8988T (cell line): ENCODE measurements at regions not wholly inside any gene's neighbourhood (a gene's known extent, or its start where the extent isn't known, plus 50 kb on each side); places are given as distances from the start of the nearest gene placed in this dataset.

ENCODE experiments used
- DNase-seq: peaks from one replicate; pipeline ENCODE4 v3.0.0; 2011

GRCh38 chr12:31866523-31866922, 92.7 kb upstream of the RESF1 start:
- no peak for DNase-seq

- no peak for DNase-seq
These were observed 94.2 kb upstream of the RESF1 start for GRCh38 chr12:31865023-31865422.

- no peak for DNase-seq
These were observed 97.9 kb upstream of the RESF1 start for GRCh38 chr12:31861360-31861759.

- DNase-seq, result no peak
These were observed 98.8 kb upstream of the RESF1 start for GRCh38 chr12:31860401-31860800.

GRCh38 chr12:31859232-31859977, 99.8 kb upstream of the RESF1 start:
- no peak for DNase-seq

- no peak for DNase-seq
These were observed 103.8 kb upstream of the RESF1 start for GRCh38 chr12:31855427-31855826.

GRCh38 chr12:31853977-31854376, 105.2 kb upstream of the RESF1 start:
- no peak for DNase-seq

GRCh38 chr12:31853520-31853919, 105.7 kb upstream of the RESF1 start:
- no peak for DNase-seq

- no peak for DNase-seq
These were observed 108.9 kb upstream of the RESF1 start for GRCh38 chr12:31850268-31850667.

GRCh38 chr12:31849090-31849687, 110.0 kb upstream of the RESF1 start:
- no peak for DNase-seq

- no peak for DNase-seq
These were observed 112.8 kb upstream of the RESF1 start for GRCh38 chr12:31846405-31846804.

GRCh38 chr12:31845613-31846322, 113.4 kb upstream of the RESF1 start:
- DNase-seq, result no peak

- no peak for DNase-seq
These were observed 114.7 kb upstream of the AMN1 start for GRCh38 chr12:31843398-31844095.

GRCh38 chr12:31837913-31838312, 109.1 kb upstream of the AMN1 start:
- no peak for DNase-seq

- DNase-seq, result no peak
These were observed 106.6 kb upstream of the AMN1 start for GRCh38 chr12:31835276-31835882.

- no peak for DNase-seq
These were observed 105.3 kb upstream of the AMN1 start for GRCh38 chr12:31834150-31834549.

- no peak for DNase-seq
These were observed 104.2 kb upstream of the AMN1 start for GRCh38 chr12:31832740-31833729.

GRCh38 chr12:31828071-31828470, 99.2 kb upstream of the AMN1 start:
- no peak for DNase-seq

GRCh38 chr12:31822761-31823160, 93.9 kb upstream of the AMN1 start:
- DNase-seq, result no peak

GRCh38 chr12:31821484-31821883, 92.7 kb upstream of the AMN1 start:
- DNase-seq, result no peak

- DNase-seq, result no peak
These were observed 92.0 kb upstream of the AMN1 start for GRCh38 chr12:31820832-31821231.

GRCh38 chr12:31819427-31819826, 90.6 kb upstream of the AMN1 start:
- DNase-seq, result no peak
